Stimulated activated CD8-positive, alpha-beta memory T cell treated with anti-CD3 and anti-CD28 coated beads, Interleukin-12 subunit alpha, Interleukin-12 subunit beta, amount 100 ng/mL, for 24 hours (primary cell): ENCODE measurements at regions not wholly inside any gene's neighbourhood (a gene's known extent, or its start where the extent isn't known, plus 50 kb on each side); places are given as distances from the start of the nearest gene placed in this dataset.

Source experiments
- DNase-seq: peaks from one replicate; pipeline ENCODE4 v3.0.0-alpha.2; 2020; ENCODE audit errors: extremely low read depth

- DNase-seq = no peak
These were observed 258.9 kb upstream of the TNP1 start for GRCh38 chr2:217118559-217119284.

- no peak for DNase-seq
These were observed 257.7 kb upstream of the TNP1 start for GRCh38 chr2:217117523-217117922.

- DNase-seq = no peak
These were observed 256.7 kb upstream of the TNP1 start for GRCh38 chr2:217116610-217117009.

DNA sequence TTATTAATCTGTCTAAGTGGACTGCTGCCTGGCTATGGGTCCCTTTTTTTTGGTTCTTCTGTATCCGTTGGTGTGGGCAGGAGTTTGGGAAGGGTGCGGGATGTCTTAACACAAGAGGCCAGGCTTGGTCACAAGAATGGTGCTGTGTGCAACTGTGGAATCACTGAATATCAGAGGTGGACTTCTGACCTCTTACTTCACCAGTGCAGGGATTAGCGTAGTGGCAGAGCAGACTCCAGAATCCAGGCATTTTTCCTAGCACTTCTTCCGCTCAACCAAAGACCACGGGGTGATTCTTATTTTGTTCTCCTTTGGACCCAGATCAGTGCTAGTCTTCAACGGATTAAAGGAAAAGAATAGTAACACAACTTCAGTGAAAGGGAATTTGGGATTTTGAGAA is 254.3 kb upstream of the TNP1 start:
- no peak for DNase-seq

DNA sequence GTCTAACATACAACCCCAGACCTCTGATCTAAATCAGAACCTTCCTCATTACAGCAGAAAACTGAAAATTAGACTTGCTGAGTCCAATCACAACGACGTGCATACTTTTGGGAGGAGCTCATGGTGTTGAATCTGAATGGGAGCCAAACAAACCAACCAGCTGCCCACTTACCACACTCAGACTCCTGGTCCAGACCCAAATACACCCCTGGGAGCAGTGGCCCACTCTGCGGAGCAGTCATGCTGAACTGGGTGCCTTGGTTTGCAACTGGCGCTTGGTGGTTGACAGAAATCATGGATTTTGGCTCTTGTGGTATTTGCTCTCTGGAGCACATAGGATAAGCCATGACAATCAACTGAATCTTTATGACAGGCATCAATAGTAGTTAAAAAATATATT is 253.6 kb upstream of the TNP1 start:
- DNase-seq = no peak

DNA sequence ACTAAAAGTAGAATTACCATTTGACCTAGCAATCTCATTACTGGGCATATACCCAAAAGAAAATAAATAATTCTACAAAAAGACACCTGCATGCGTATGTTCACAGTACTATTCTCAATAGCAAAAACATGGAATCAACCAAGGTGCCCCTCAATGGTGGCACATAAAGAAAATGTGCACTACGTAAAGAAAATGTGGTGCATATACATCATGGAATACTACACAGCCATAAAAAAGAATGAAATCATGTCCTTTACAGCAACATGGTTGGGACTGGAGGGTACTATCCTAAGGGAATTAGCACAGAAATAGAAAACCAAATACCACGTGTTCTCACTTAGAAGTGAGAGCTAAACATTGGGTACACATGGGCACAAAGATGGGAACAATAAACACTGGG is 250.7 kb upstream of the TNP1 start:
- no peak for DNase-seq

GRCh38 chr2:217108575-217109027 is 248.7 kb upstream of the TNP1 start:
- DNase-seq = no peak

DNA sequence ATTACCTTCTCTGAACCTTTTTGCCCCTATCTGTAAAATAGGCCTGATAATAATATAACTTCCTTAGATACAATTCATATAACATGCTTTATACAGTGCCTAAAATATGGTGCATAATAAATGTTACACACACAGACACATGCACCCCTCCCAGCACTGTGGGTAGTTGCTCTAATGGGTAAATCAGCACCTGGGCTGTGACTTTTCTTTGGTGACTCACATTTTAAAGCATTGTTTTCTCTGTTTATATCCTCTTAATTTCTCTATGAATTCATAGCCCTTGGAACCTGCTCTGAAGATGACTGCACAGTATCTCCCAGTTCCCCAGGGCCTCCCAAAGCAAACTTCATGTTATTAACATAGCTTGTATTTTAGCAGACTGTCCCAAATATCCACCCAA is 248.2 kb upstream of the TNP1 start:
- no peak for DNase-seq

GRCh38 chr2:217107480-217107879 is 247.6 kb upstream of the TNP1 start:
- DNase-seq = no peak

GRCh38 chr2:217106650-217107014 is 246.8 kb upstream of the TNP1 start:
- DNase-seq = no peak

GRCh38 chr2:217105733-217106649 is 246.1 kb upstream of the TNP1 start:
- DNase-seq = no peak

GRCh38 chr2:217103752-217104545 is 244.1 kb upstream of the TNP1 start:
- no peak for DNase-seq

- no peak for DNase-seq
These were observed 243.1 kb upstream of the TNP1 start for GRCh38 chr2:217102956-217103355.

DNA sequence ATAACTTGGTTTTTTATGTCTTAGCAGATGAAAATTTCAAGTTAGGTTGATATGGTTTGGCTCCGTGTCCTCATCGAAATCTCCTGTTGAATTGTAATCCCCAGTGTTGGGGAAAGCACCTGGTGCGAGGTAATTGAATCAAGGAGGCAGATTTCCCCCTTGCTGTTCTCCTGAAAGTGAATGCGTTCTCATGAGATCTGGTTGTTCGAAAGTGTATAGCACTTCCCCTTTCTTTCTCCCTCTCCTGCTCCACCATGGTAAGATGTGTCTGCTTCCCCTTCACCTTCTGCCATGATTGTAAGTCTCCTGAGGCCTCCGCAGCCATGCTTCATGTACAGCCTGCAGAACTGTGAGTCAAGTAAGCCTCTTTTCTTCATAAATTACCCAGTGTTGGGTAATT is 242.1 kb upstream of the TNP1 start:
- no peak for DNase-seq

DNA sequence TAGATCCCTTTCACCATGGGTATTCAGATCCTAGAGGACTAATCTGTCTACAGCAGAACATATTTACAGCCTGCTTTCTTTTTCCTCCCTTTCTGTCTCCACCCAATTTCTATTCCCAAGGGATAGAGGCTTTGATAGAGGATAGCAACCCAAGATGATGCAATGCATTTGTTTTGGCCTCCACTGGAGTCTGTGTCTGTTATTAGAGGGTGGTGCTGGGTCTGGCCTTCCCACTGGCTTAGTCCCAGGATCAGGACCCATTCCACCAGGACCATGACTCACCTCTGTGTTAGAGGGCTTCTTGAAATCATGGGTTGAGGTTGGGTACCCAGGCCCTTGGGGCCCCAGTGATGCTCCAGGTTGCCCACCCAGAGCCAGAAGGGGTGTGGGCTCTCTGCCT is 239.7 kb upstream of the TNP1 start:
- no peak for DNase-seq

- DNase-seq = no peak
These were observed 238.6 kb upstream of the TNP1 start for GRCh38 chr2:217098435-217098834.

- no peak for DNase-seq
These were observed 237.5 kb upstream of the TNP1 start for GRCh38 chr2:217097346-217097745.

GRCh38 chr2:217096474-217097225 is 236.8 kb upstream of the TNP1 start:
- no peak for DNase-seq

DNA sequence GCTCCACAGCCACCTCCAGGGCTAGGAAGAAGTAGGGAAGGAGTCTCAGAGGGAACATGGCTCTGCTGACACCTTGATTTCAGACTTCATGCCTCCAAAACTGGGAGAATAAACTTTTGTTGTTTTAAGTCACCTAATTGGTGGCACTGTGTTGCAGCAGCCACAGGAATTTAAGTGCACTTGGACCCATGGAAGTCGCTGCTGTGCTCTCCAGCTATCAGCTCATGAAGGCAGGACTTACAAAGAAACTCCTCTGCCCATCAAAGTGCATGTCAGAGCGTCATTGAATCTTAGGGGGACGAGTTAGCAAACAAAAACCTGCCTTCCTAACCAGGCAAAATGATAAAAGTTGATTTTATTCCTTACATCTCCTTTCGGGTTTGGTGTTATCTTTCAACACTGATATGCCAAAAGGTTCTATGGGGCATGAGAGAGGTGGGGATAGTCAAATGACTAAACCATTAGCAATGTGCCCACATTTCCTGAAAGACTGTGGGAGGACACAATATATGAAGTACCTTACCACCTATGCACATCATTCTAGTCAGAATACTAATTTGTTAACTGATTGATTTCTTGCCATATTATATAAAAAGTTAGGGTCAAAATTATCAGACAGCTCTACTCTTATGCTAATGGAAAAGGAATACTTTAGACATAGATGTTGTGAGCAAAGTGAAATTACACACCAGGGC is 235.8 kb upstream of the TNP1 start:
- no peak for DNase-seq

- DNase-seq = no peak
These were observed 233.0 kb upstream of the TNP1 start for GRCh38 chr2:217092710-217093379.
